Endothelial cell of umbilical vein (primary cell): ENCODE measurements at regions not wholly inside any gene's neighbourhood (a gene's known extent, or its start where the extent isn't known, plus 50 kb on each side); places are given as distances from the start of the nearest gene placed in this dataset.

Experiments used
- BruUV-seq: library from RNA; stranded (reverse); fragments of 400-500 nt; replicated peaks from 2 replicates; lab custom pipeline; 2021; lab: Mats Ljungman, UMichigan
- CTCF ChIA-PET: fragments of 300-600, 350-600 bp; sonication (Branson Sonifier 250); formaldehyde crosslinking; loops from one replicate; lab custom pipeline; 2021; ENCODE audit warnings: antibody characterized with exemption, inconsistent platforms; lab: Charles Lee
- POLR2A ChIA-PET: fragments of 300-600, 350-600 bp; sonication (Branson Sonifier 250); formaldehyde crosslinking; loops from one replicate; lab custom pipeline; 2021; ENCODE audit warnings: antibody characterized with exemption, inconsistent platforms; lab: Charles Lee
- DNase-seq: peaks from one replicate; pipeline ENCODE4 v3.0.0-alpha.2; 2011; ENCODE audit warnings: low read depth, low spot score
- FAIRE-seq: peaks from 2 replicates; lab custom pipeline; 2011; peaks lifted over from hg19 to GRCh38; lab: Jason Lieb, UNC
- H2AFZ ChIP-seq: 2 replicates; pipeline ENCODE4 v1.6.0; 2012; ENCODE audit warnings: low read depth, low read length, control low read depth, inconsistent platforms
- H3K27ac ChIP-seq: 2 replicates; pipeline ENCODE4 v1.5.1; 2011; ENCODE audit warnings: low read depth, mild to moderate bottlenecking, control low read depth, low read length, moderate library complexity; ENCODE audit not compliant: insufficient read depth
- H3K27me3 ChIP-seq, 2 experiments: 2 replicates each; pipeline versions ENCODE4 v1.6.0 to v1.6.1; 2011; ENCODE audit warnings: low read length in 2 of 2, mixed read lengths in 1 of 2; ENCODE audit not compliant: control insufficient read depth in 2 of 2, insufficient read depth in 2 of 2
- H3K36me3 ChIP-seq, 2 experiments: 2 replicates in 1 of 2; 3 replicates in 1 of 2; pipeline ENCODE4 v1.5.1; 2011; ENCODE audit warnings: low read length in 2 of 2, mild to moderate bottlenecking in 1 of 2, moderate library complexity in 1 of 2; ENCODE audit not compliant: control insufficient read depth in 2 of 2, insufficient read depth in 2 of 2; ENCODE audit errors: extremely low read depth in 1 of 2
- H3K4me1 ChIP-seq: 3 replicates; pipeline ENCODE4 v1.5.1; 2011; ENCODE audit warnings: mild to moderate bottlenecking, low read length; ENCODE audit not compliant: control insufficient read depth, insufficient read depth; ENCODE audit errors: extremely low read depth
- H3K4me2 ChIP-seq: 2 replicates; pipeline ENCODE4 v1.6.1; 2011; ENCODE audit warnings: low read length, control low read depth, mixed read lengths; ENCODE audit not compliant: insufficient read depth
- H3K4me3 ChIP-seq, 3 experiments: fragments of 200-600 bp in 1 of 3; sonication (generic), shearing (Covaris generic) in 1 of 3; replicated peaks in 1 of 3; 2 replicates each; pipeline ENCODE4 v1.5.1; 2011 to 2016; ENCODE audit warnings: control low read depth in 3 of 3, low read length in 3 of 3, mild to moderate bottlenecking in 2 of 3, inconsistent platforms in 1 of 3, low read depth in 1 of 3, moderate library complexity in 1 of 3; ENCODE audit not compliant: insufficient read depth in 1 of 3
- H3K79me2 ChIP-seq: 2 replicates; pipeline ENCODE4 v1.6.0; 2012; ENCODE audit warnings: low read length, inconsistent platforms; ENCODE audit not compliant: control insufficient read depth, insufficient read depth
- H3K9ac ChIP-seq: replicated peaks from 2 replicates; pipeline ENCODE3; 2011; ENCODE audit warnings: low read length, control low read depth; ENCODE audit not compliant: insufficient read depth; ENCODE audit errors: extremely low read depth
- H3K9me1 ChIP-seq: replicated peaks from 3 replicates; pipeline ENCODE4 v1.6.0; 2011; ENCODE audit warnings: mild to moderate bottlenecking, low read length; ENCODE audit not compliant: control insufficient read depth, insufficient read depth; ENCODE audit errors: extremely low read depth
- H3K9me3 ChIP-seq: replicated peaks from 2 replicates; pipeline ENCODE4 v1.5.1; 2012; ENCODE audit warnings: low read length, inconsistent platforms; ENCODE audit not compliant: control insufficient read depth, insufficient read depth
- H4K20me1 ChIP-seq: replicated peaks from 2 replicates; pipeline ENCODE3; 2011; ENCODE audit warnings: mild to moderate bottlenecking, low read length; ENCODE audit not compliant: control insufficient read depth, insufficient read depth; ENCODE audit errors: extremely low read depth
- EZH2 ChIP-seq: IDR thresholded peaks from 2 replicates; pipeline ENCODE4 v1.6.1; 2012; ENCODE audit warnings: borderline replicate concordance, low read depth, mild to moderate bottlenecking, moderate library complexity, low read length, inconsistent platforms; ENCODE audit not compliant: severe bottlenecking
- FOS ChIP-seq: IDR thresholded peaks from 2 replicates; pipeline ENCODE4 v1.6.1; 2011; ENCODE audit warnings: mild to moderate bottlenecking, low read length, moderate library complexity, borderline replicate concordance; ENCODE audit not compliant: insufficient read depth
- GATA2 ChIP-seq: IDR thresholded peaks from 2 replicates; pipeline ENCODE4 v1.7.0; 2011; ENCODE audit warnings: low read depth, mild to moderate bottlenecking, moderate library complexity, mixed read lengths, low read length; ENCODE audit not compliant: insufficient read length, insufficient read depth
- JUN ChIP-seq: IDR thresholded peaks from 2 replicates; pipeline ENCODE4 v1.6.1; 2011; ENCODE audit warnings: borderline replicate concordance, low read depth; ENCODE audit not compliant: insufficient read length, insufficient read depth
- MYC ChIP-seq: IDR thresholded peaks from one replicate; pipeline ENCODE4 v1.6.1; 2011; ENCODE audit warnings: mild to moderate bottlenecking, low read depth, low read length
- POLR2A ChIP-seq: IDR thresholded peaks from 2 replicates; pipeline ENCODE4 v1.6.1; 2012; ENCODE audit warnings: low read depth, mild to moderate bottlenecking, control low read depth, low read length
- POLR2AphosphoS5 ChIP-seq: IDR thresholded peaks from 2 replicates; pipeline ENCODE4 v1.6.1; 2012; ENCODE audit warnings: low read depth, mild to moderate bottlenecking, control low read depth, low read length, moderate library complexity; ENCODE audit not compliant: insufficient read depth
- dilution Hi-C: fragments of 300-500 bp; cut with MboI; formaldehyde crosslinking; loops from one replicate; pipeline ENCODE4 v1.15.0; 2019; ENCODE audit warnings: low sequenced_read_pairs; ENCODE audit not compliant: extremely low pct_ligation_motif_present
- intact Hi-C: fragments of 100-400 bp; cut with micrococcal nuclease; formaldehyde crosslinking; loops from one replicate; pipeline ENCODE4 v1.10.0; 2022
- TF ChIP-seq, protein P1 (sequence below), 2 donors: IDR thresholded peaks; 1 replicate in 1 of 2; 2 replicates in 1 of 2; pipeline ENCODE4 v1.5.1; 2011; ENCODE audit warnings: low read length in 2 of 2, mild to moderate bottlenecking in 2 of 2, moderate library complexity in 2 of 2, control low read depth in 1 of 2, inconsistent platforms in 1 of 2, low read depth in 1 of 2; ENCODE audit not compliant: insufficient read depth in 1 of 2; ENCODE audit errors: extremely low read depth in 1 of 2
- TF ChIP-seq, protein P2 (sequence below): IDR thresholded peaks from 2 replicates; pipeline ENCODE4 v1.6.1; 2011; ENCODE audit not compliant: insufficient read depth, insufficient read length

DNA sequence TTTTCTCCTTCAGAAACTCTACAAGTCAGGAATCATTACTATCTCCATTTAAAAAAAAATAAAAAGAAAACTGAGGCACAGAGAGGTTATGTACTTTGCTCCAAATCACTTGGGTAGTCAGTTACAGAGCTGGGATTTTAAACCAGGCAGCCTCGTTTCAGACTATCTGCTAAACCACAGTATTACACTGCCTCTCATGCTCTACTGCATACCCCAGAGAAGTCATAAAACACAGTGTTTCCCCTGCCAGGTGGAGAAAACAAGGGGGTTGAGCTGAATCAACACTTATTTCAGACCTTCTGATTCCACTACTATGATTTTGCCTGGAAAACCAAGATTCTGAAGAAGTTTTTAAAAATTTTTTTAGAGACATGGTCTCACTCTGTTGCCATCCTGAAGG lies 132.9 kb upstream of the POU2AF2 start:
- no TSS peak for BruUV-seq
- H3K4me3 ChIP-seq = no peak overlapping the region
- H2AFZ ChIP-seq = no peak overlapping the region
- intact Hi-C loops = no loop called here
- no peak for DNase-seq
- no peak overlapping the region for H3K27ac ChIP-seq
- FAIRE-seq = no peak
- no peaks in the 10 kb centered on the region for H3K36me3 ChIP-seq
- no peaks in the 10 kb centered on the region for H4K20me1 ChIP-seq
- no peaks in the 10 kb centered on the region for H3K79me2 ChIP-seq
- TF ChIP-seq FOS = no peak
- TF ChIP-seq POLR2AphosphoS5 = no peak
- TF ChIP-seq POLR2A = no peak
- no peak for TF ChIP-seq MYC
- no peak for TF ChIP-seq GATA2
- TF ChIP-seq, protein P1, sequence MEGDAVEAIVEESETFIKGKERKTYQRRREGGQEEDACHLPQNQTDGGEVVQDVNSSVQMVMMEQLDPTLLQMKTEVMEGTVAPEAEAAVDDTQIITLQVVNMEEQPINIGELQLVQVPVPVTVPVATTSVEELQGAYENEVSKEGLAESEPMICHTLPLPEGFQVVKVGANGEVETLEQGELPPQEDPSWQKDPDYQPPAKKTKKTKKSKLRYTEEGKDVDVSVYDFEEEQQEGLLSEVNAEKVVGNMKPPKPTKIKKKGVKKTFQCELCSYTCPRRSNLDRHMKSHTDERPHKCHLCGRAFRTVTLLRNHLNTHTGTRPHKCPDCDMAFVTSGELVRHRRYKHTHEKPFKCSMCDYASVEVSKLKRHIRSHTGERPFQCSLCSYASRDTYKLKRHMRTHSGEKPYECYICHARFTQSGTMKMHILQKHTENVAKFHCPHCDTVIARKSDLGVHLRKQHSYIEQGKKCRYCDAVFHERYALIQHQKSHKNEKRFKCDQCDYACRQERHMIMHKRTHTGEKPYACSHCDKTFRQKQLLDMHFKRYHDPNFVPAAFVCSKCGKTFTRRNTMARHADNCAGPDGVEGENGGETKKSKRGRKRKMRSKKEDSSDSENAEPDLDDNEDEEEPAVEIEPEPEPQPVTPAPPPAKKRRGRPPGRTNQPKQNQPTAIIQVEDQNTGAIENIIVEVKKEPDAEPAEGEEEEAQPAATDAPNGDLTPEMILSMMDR (IDR thresholded peaks at IDR 0.05; ENCODE audit: extremely low read depth in 1 of 2, insufficient read depth in 1 of 2, low read depth in 1 of 2, low read length in 2 of 2) = no peak
- no peak for TF ChIP-seq JUN
- TF ChIP-seq EZH2 = no peak
- TF ChIP-seq, protein P2, sequence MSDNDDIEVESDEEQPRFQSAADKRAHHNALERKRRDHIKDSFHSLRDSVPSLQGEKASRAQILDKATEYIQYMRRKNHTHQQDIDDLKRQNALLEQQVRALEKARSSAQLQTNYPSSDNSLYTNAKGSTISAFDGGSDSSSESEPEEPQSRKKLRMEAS = no peak
- no peaks in the 10 kb centered on the region for H3K9me3 ChIP-seq
- no peaks in the 10 kb centered on the region for H3K4me1 ChIP-seq
- POLR2A ChIA-PET = no interaction called here
- CTCF ChIA-PET = no interaction called here
- H3K4me2 ChIP-seq = no peak overlapping the region
- no peak overlapping the region for H3K9ac ChIP-seq
- H3K9me1 ChIP-seq = no peaks in the 10 kb centered on the region
- dilution Hi-C loops = no loop called here
- H3K27me3 ChIP-seq = no peaks in the 10 kb centered on the region
